CD4-positive, alpha-beta T cell (primary cell): ENCODE measurements at regions not wholly inside any gene's neighbourhood (a gene's known extent, or its start where the extent isn't known, plus 50 kb on each side); places are given as distances from the start of the nearest gene placed in this dataset.
"Not testable (repeated sequence)": the region's sequence is repeated elsewhere in the genome, so short reads cannot be mapped to it uniquely, and the experiment has no call there.

Experiments
- ATAC-seq: fragments of 200-7000 bp; cut with Tn5 transposase; one replicate; pipeline ENCODE4 v1.10.0; 2022; ENCODE audit warnings: mild to moderate bottlenecking; ENCODE audit not compliant: poor library complexity
- CTCF ChIA-PET: fragments of 350-600 bp; sonication (Branson Sonifier 250); formaldehyde crosslinking; loops from one replicate; lab custom pipeline; 2021; ENCODE audit warnings: antibody characterized with exemption, inconsistent platforms; lab: Charles Lee
- POLR2A ChIA-PET: fragments of 350-600 bp; sonication (Branson Sonifier 250); formaldehyde crosslinking; loops from one replicate; lab custom pipeline; 2021; ENCODE audit warnings: antibody characterized with exemption, inconsistent platforms; lab: Charles Lee
- DNase-seq, 14 experiments: peaks; one replicate each; pipeline ENCODE4 v3.0.0-alpha.2; 2013 to 2020; ENCODE audit warnings: mixed read lengths in 2 of 14
- H3K27ac ChIP-seq, 2 donors: one replicate each; pipeline versions ENCODE4 v1.5.1 to v1.7.0; 2013; ENCODE audit warnings: low read length in 2 of 2, low read depth in 1 of 2, mild to moderate bottlenecking in 1 of 2
- H3K27me3 ChIP-seq, 2 experiments: 1 replicate in 1 of 2; 2 replicates in 1 of 2; pipeline versions ENCODE4 v1.6.1 to v1.7.0; 2013; ENCODE audit warnings: low read length in 2 of 2, control low read depth in 1 of 2, mild to moderate bottlenecking in 1 of 2, moderate library complexity in 1 of 2; ENCODE audit not compliant: insufficient read depth in 2 of 2, control insufficient read depth in 1 of 2
- H3K36me3 ChIP-seq: one replicate; pipeline ENCODE4 v1.6.1; 2013; ENCODE audit warnings: low read length, control low read depth; ENCODE audit not compliant: insufficient read depth
- H3K4me1 ChIP-seq: one replicate; pipeline ENCODE4 v1.6.1; 2013; ENCODE audit warnings: low read length, control low read depth; ENCODE audit not compliant: insufficient read depth
- H3K4me3 ChIP-seq: one replicate; pipeline ENCODE4 v1.5.1; 2013; ENCODE audit warnings: mild to moderate bottlenecking, low read length, moderate library complexity
- H3K9me3 ChIP-seq, 2 experiments: 1 replicate in 1 of 2; 2 replicates in 1 of 2; pipeline versions ENCODE4 v1.6.1 to v1.7.0; 2013; ENCODE audit warnings: low read length in 2 of 2, mild to moderate bottlenecking in 2 of 2, control low read depth in 1 of 2, moderate library complexity in 1 of 2; ENCODE audit not compliant: control insufficient read depth in 1 of 2, insufficient read depth in 1 of 2
- H3K27ac Mint-ChIP-seq: one replicate; pipeline ENCODE4 v1.8.0; 2020; ENCODE audit warnings: mixed read lengths
- H3K27me3 Mint-ChIP-seq: one replicate; pipeline ENCODE4 v1.8.0; 2021; ENCODE audit warnings: mixed read lengths
- H3K36me3 Mint-ChIP-seq: one replicate; pipeline ENCODE4 v1.8.0; 2021; ENCODE audit warnings: low read depth, mixed read lengths
- H3K4me1 Mint-ChIP-seq: one replicate; pipeline ENCODE4 v1.8.0; 2021; ENCODE audit warnings: low read depth, mixed read lengths
- H3K4me3 Mint-ChIP-seq: one replicate; pipeline ENCODE4 v1.8.0; 2020; ENCODE audit warnings: mild to moderate bottlenecking, mixed read lengths
- H3K9me3 Mint-ChIP-seq: one replicate; pipeline ENCODE4 v1.8.0; 2020; ENCODE audit warnings: mixed read lengths
- intact Hi-C, 2 experiments: fragments of 100-400 bp; cut with DNase I in 1 of 2; cut with micrococcal nuclease in 1 of 2; formaldehyde crosslinking; loops; one replicate each; pipeline versions ENCODE4 v1.15.1 to v1.9.0; 2023 to 2025; cut with DNase I, micrococcal nuclease
- TF ChIP-seq, protein P1 (sequence below): fragments of 200-600 bp; IDR thresholded peaks from one replicate; pipeline ENCODE4 v1.8.0; 2022; ENCODE audit warnings: antibody characterized with exemption, mild to moderate bottlenecking

GRCh38 chr5:119299242-119299614 lies 56.6 kb upstream of the TNFAIP8 start:
- H3K9me3 Mint-ChIP-seq, result not testable (repeated sequence)
- peaks cover 54% of the 10 kb centered on the region for H3K36me3 Mint-ChIP-seq
- intact Hi-C loops, result loop anchor here (1.0 to 2.0 kb wide), 2 partner anchors 10 to 20 kb away; no protein-coding TSS in a partner anchor

DNA sequence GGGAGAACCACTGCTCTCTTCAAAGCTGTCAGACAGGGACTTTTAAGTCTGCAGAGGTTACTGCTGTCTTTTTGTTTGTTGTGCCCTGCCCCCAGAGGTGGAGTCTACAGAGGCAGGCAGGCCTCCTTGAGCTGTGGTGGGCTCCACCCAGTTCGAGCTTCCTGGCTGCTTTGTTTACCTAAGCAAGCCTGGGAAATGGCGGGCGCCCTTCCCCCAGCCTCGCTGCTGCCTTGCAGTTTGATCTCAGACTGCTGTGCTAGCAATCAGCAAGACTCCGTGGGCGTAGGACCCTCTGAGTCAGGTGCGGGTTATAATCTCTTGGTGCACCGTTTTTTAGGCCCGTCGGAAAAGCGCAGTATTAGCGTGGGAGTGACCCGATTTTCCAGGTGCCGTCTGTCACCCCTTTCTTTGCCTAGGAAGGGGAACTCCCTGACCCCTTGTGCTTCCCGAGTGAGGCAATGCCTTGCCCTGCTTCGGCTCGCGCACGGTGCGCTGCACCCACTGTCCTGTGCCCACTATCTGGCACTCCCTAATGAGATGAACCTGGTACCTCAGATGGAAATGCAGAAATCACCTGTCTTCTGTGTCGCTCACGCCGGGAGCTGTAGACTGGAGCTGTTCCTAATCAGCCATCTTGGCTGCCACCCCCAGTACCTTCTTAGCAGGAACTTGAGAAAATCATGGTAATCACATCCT lies 56.1 kb upstream of the TNFAIP8 start:
- intact Hi-C loops, result loop anchor here (1.0 to 2.0 kb wide), 2 partner anchors 10 to 21 kb away; no protein-coding TSS in a partner anchor
- Histone ChIP-seq H3K27ac (peak overlapping the region; percentile 68 to 85), H3K4me1 (peaks cover 39% of the 10 kb centered on the region), H3K4me3 (peak overlapping the region; percentile 55)
- not testable (repeated sequence) for H3K9me3 ChIP-seq, H3K27me3 Mint-ChIP-seq, H3K27me3 ChIP-seq, H3K9me3 Mint-ChIP-seq, H3K36me3 ChIP-seq
- peaks cover 62% of the 10 kb centered on the region for H3K4me1 Mint-ChIP-seq
- peak overlapping the region; percentile 95 for H3K27ac Mint-ChIP-seq
- DNase-seq (peak; percentile 74 to 93 (median 85)), ATAC-seq (peak; percentile 14)
- ChIA-PET CTCF (interaction anchor here (0.8 to 2.6 kb wide), 5 partner anchors 12 to 41 kb away, joined by 3 to 9 read pairs (median 4); no protein-coding TSS in a partner anchor), POLR2A (interaction anchor here (0.8 to 8.8 kb wide), 16 partner anchors 8 to 229 kb away, joined by 3 to 116 read pairs (median 11); partner anchors contain the start of genes DMXL1 and TNFAIP8)
- H3K4me3 Mint-ChIP-seq, result peak overlapping the region; percentile 95
- peaks cover 52% of the 10 kb centered on the region for H3K36me3 Mint-ChIP-seq

More at GRCh38 chr5:119299242-119299614, 56.6 kb upstream of the TNFAIP8 start:
- H3K4me1 ChIP-seq, result peaks cover 36% of the 10 kb centered on the region
- CTCF ChIA-PET, result interaction anchor here (1.4 to 2.6 kb wide), 3 partner anchors 11 to 41 kb away, joined by 4 to 9 read pairs (median 6); no protein-coding TSS in a partner anchor
- H3K4me3 Mint-ChIP-seq, result peak overlapping the region; percentile 95
- H3K27ac ChIP-seq, result peak overlapping the region in 1 of 2 donors; percentile 29
- H3K27me3 Mint-ChIP-seq, DNase-seq, H3K36me3 ChIP-seq, ATAC-seq, H3K27me3 ChIP-seq, H3K9me3 ChIP-seq: not testable (repeated sequence)
- H3K4me1 Mint-ChIP-seq, result peaks cover 57% of the 10 kb centered on the region
- POLR2A ChIA-PET, result interaction anchor here (0.8 to 8.8 kb wide), 14 partner anchors 9 to 228 kb away, joined by 3 to 116 read pairs (median 15); partner anchors contain the start of gene DMXL1
- H3K4me3 ChIP-seq, result peak overlapping the region; percentile 55
- H3K27ac Mint-ChIP-seq, result peak overlapping the region; percentile 95

GRCh38 chr5:119300311-119300670 lies 55.5 kb upstream of the TNFAIP8 start:
- Histone ChIP-seq H3K27ac (peak overlapping the region; percentile 68 to 85), H3K27me3 (no peaks in the 10 kb centered on the region), H3K9me3 (no peaks in the 10 kb centered on the region), H3K36me3 (no peaks in the 10 kb centered on the region), H3K4me1 (peaks cover 40% of the 10 kb centered on the region), H3K4me3 (peak overlapping the region; percentile 55)
- H3K9me3 Mint-ChIP-seq, result no peaks in the 10 kb centered on the region
- ChIA-PET CTCF (interaction anchor here (0.8 to 2.6 kb wide), 6 partner anchors 12 to 111 kb away, joined by 3 to 9 read pairs (median 4); no protein-coding TSS in a partner anchor), POLR2A (interaction anchor here (1.0 to 8.8 kb wide), 16 partner anchors 8 to 229 kb away, joined by 3 to 116 read pairs (median 11); partner anchors contain the start of genes DMXL1 and TNFAIP8)
- peaks cover 51% of the 10 kb centered on the region for H3K36me3 Mint-ChIP-seq
- DNase-seq, result no peak
- no peak for ATAC-seq
- TF ChIP-seq, protein P1, sequence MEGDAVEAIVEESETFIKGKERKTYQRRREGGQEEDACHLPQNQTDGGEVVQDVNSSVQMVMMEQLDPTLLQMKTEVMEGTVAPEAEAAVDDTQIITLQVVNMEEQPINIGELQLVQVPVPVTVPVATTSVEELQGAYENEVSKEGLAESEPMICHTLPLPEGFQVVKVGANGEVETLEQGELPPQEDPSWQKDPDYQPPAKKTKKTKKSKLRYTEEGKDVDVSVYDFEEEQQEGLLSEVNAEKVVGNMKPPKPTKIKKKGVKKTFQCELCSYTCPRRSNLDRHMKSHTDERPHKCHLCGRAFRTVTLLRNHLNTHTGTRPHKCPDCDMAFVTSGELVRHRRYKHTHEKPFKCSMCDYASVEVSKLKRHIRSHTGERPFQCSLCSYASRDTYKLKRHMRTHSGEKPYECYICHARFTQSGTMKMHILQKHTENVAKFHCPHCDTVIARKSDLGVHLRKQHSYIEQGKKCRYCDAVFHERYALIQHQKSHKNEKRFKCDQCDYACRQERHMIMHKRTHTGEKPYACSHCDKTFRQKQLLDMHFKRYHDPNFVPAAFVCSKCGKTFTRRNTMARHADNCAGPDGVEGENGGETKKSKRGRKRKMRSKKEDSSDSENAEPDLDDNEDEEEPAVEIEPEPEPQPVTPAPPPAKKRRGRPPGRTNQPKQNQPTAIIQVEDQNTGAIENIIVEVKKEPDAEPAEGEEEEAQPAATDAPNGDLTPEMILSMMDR, result no peak
- H3K27me3 Mint-ChIP-seq, result no peaks in the 10 kb centered on the region
- H3K4me3 Mint-ChIP-seq, result peak overlapping the region; percentile 95
- peak overlapping the region; percentile 95 for H3K27ac Mint-ChIP-seq
- H3K4me1 Mint-ChIP-seq, result peaks cover 67% of the 10 kb centered on the region
- intact Hi-C loops, result no loop called here

DNA sequence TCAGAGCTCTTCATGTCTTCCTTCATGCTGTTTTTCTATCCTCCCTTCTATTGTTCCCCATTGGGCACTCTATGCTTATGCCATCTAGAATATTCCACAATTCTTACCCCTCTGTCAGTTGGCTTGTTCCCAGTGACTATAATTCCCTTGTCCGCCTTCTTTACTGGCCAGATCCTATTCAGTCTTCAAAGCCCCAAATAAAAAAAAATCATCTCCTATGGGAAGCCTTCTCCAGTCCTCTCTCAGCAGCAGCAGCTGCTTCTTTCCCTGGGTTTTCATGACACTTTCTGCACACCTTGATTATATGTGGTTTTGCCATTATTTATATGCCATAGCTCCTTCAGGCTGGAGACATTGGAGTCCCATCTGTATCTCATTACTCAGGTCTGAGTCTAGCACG lies 54.6 kb upstream of the TNFAIP8 start:
- intact Hi-C loops, result no loop called here
- DNase-seq, result no peak
- Histone ChIP-seq H3K9me3 (no peaks in the 10 kb centered on the region), H3K27me3 (no peaks in the 10 kb centered on the region), H3K27ac (peak overlapping the region; percentile 37 to 85), H3K4me3 (no peak overlapping the region), H3K4me1 (peaks cover 49% of the 10 kb centered on the region), H3K36me3 (peaks cover 4% of the 10 kb centered on the region)
- TF ChIP-seq, protein P1, result no peak
- Mint-ChIP-seq H3K4me1 (peaks cover 76% of the 10 kb centered on the region), H3K4me3 (peak overlapping the region; percentile 95), H3K27ac (peak overlapping the region; percentile 95), H3K9me3 (no peaks in the 10 kb centered on the region), H3K27me3 (no peaks in the 10 kb centered on the region), H3K36me3 (peaks cover 57% of the 10 kb centered on the region)
- ChIA-PET CTCF (interaction anchor here (1.2 to 2.6 kb wide), 3 partner anchors 14 to 110 kb away, joined by 3 to 9 read pairs (median 6); no protein-coding TSS in a partner anchor), POLR2A (interaction anchor here (1.2 to 8.8 kb wide), 12 partner anchors 9 to 230 kb away, joined by 4 to 116 read pairs (median 19); partner anchors contain the start of genes DMXL1 and TNFAIP8)
- ATAC-seq, result no peak
